CD14-positive monocyte (primary cell): ENCODE measurements at regions not wholly inside any gene's neighbourhood (a gene's known extent, or its start where the extent isn't known, plus 50 kb on each side); places are given as distances from the start of the nearest gene placed in this dataset.

ENCODE experiments used
- DNase-seq, 3 donors: peaks; one replicate each; pipeline ENCODE4 v3.0.0-alpha.2; 2011 to 2022
- H2AFZ ChIP-seq: 2 replicates; pipeline ENCODE4 v1.6.0; 2012; ENCODE audit warnings: mild to moderate bottlenecking, low read depth, low read length, inconsistent platforms; ENCODE audit not compliant: insufficient read depth, poor library complexity, severe bottlenecking
- H3K27ac ChIP-seq, 2 donors: 1 replicate in 1 of 2; 2 replicates in 1 of 2; pipeline ENCODE4 v1.5.1; 2012 to 2013; ENCODE audit warnings: low read length in 2 of 2, control low read depth in 1 of 2, inconsistent platforms in 1 of 2, low read depth in 1 of 2, mild to moderate bottlenecking in 1 of 2
- H3K27me3 ChIP-seq, 2 donors: one replicate each; pipeline versions ENCODE4 v1.6.0 to v1.6.1; 2011 to 2013; ENCODE audit warnings: low read length in 2 of 2; ENCODE audit not compliant: control insufficient read depth in 2 of 2, insufficient read depth in 2 of 2
- H3K36me3 ChIP-seq, 2 donors: replicated peaks in 1 of 2; 1 replicate in 1 of 2; 2 replicates in 1 of 2; pipeline versions ENCODE4 v1.5.1 to v1.6.1; 2012 to 2013; ENCODE audit warnings: low read length in 2 of 2, control low read depth in 1 of 2, inconsistent platforms in 1 of 2, mild to moderate bottlenecking in 1 of 2; ENCODE audit not compliant: insufficient read depth in 2 of 2, control insufficient read depth in 1 of 2
- H3K4me1 ChIP-seq, 2 donors: 1 replicate in 1 of 2; 2 replicates in 1 of 2; pipeline versions ENCODE4 v1.5.1 to v1.6.1; 2012 to 2013; ENCODE audit warnings: low read length in 2 of 2, control low read depth in 1 of 2, inconsistent platforms in 1 of 2, mild to moderate bottlenecking in 1 of 2, moderate library complexity in 1 of 2; ENCODE audit not compliant: insufficient read depth in 2 of 2, control insufficient read depth in 1 of 2
- H3K4me2 ChIP-seq: replicated peaks from 2 replicates; pipeline ENCODE3; 2012; ENCODE audit warnings: low read length, moderate library complexity, mild to moderate bottlenecking; ENCODE audit not compliant: poor library complexity, severe bottlenecking; ENCODE audit errors: extremely low read depth
- H3K4me3 ChIP-seq, 3 experiments: fragments of 200-600 bp in 1 of 3; sonication (generic) in 1 of 3; replicated peaks in 1 of 3; 1 replicate in 2 of 3; 2 replicates in 1 of 3; pipeline ENCODE4 v1.5.1; 2011 to 2013; ENCODE audit warnings: low read length in 3 of 3, mild to moderate bottlenecking in 3 of 3, control low read depth in 2 of 3, low read depth in 2 of 3, inconsistent platforms in 1 of 3, moderate library complexity in 1 of 3
- H3K79me2 ChIP-seq: 2 replicates; pipeline ENCODE4 v1.6.0; 2012; ENCODE audit warnings: mild to moderate bottlenecking, control low read depth, inconsistent platforms, low read length, moderate library complexity; ENCODE audit not compliant: insufficient read depth
- H3K9ac ChIP-seq: 2 replicates; pipeline ENCODE4 v1.6.0; 2017; ENCODE audit warnings: low read length, mild to moderate bottlenecking; ENCODE audit not compliant: insufficient read depth, poor library complexity, severe bottlenecking
- H3K9me3 ChIP-seq, 2 donors: replicated peaks in 1 of 2; 1 replicate in 1 of 2; 2 replicates in 1 of 2; pipeline versions ENCODE4 v1.5.1 to v1.6.1; 2012 to 2013; ENCODE audit warnings: low read length in 2 of 2, control low read depth in 1 of 2; ENCODE audit not compliant: control insufficient read depth in 1 of 2, insufficient read depth in 1 of 2
- H4K20me1 ChIP-seq: 2 replicates; pipeline ENCODE4 v1.6.0; 2012; ENCODE audit warnings: mild to moderate bottlenecking, low read length, control low read depth, moderate library complexity; ENCODE audit not compliant: insufficient read depth
- H3K27ac Mint-ChIP-seq, 7 donors: one replicate each; pipeline ENCODE4 v1.8.0; 2020; ENCODE audit warnings: mild to moderate bottlenecking in 7 of 7, mixed read lengths in 7 of 7, moderate library complexity in 6 of 7, inconsistent platforms in 2 of 7
- H3K27me3 Mint-ChIP-seq, 3 donors: one replicate each; pipeline ENCODE4 v1.8.0; 2021 to 2022; ENCODE audit warnings: low read depth in 3 of 3, mild to moderate bottlenecking in 3 of 3, mixed read lengths in 3 of 3, moderate library complexity in 3 of 3, inconsistent platforms in 1 of 3
- H3K36me3 Mint-ChIP-seq, 2 donors: one replicate each; pipeline ENCODE4 v1.8.0; 2020; ENCODE audit warnings: mixed read lengths in 2 of 2, inconsistent platforms in 1 of 2, mild to moderate bottlenecking in 1 of 2
- H3K4me1 Mint-ChIP-seq: one replicate; pipeline ENCODE4 v1.8.0; 2020; ENCODE audit warnings: mild to moderate bottlenecking, mixed read lengths
- H3K4me3 Mint-ChIP-seq, 2 donors: one replicate each; pipeline ENCODE4 v1.8.0; 2020; ENCODE audit warnings: mild to moderate bottlenecking in 2 of 2, mixed read lengths in 2 of 2, moderate library complexity in 1 of 2
- H3K9me3 Mint-ChIP-seq, 7 donors: one replicate each; pipeline ENCODE4 v1.8.0; 2020 to 2022; ENCODE audit warnings: mixed read lengths in 7 of 7, mild to moderate bottlenecking in 6 of 7, moderate library complexity in 6 of 7, inconsistent platforms in 2 of 7
- WGBS: methylation state at CpG from one replicate; pipeline ENCODE4 v1.1.5; 2013; ENCODE audit warnings: missing lambda C conversion rate; ENCODE audit not compliant: insufficient coverage; 5-methylcytosine and 5-hydroxymethylcytosine counted together
- intact Hi-C, 2 donors: fragments of 100-400 bp; cut with micrococcal nuclease; formaldehyde crosslinking; loops; one replicate each; pipeline versions ENCODE4 v1.15.0 to v1.15.1; 2023
- TF ChIP-seq, protein P1 (sequence below): fragments of 200-600 bp; IDR thresholded peaks from one replicate; pipeline ENCODE4 v1.8.0; 2022; ENCODE audit warnings: antibody characterized with exemption, mild to moderate bottlenecking

DNA sequence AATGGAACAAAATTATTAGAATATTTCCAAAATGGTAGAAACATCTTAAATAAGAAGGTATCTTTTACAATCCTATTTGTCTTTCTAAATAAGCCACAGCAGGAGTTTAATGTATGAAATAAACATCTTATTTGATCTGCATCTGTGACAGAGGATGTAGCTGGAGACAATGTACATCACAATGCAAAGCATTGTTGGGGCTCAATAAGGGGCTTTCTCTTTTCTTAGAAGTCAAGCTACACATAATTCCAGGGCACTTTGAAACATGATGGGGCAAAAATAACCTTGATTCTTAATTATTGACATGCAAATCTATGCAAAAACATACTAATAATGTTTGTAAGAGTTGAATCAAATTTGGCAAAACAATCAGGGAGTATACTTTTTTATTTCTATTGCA is 255.1 kb downstream of the DSC3 start:
- Mint-ChIP-seq H3K36me3 (no peaks in the 10 kb centered on the region), H3K27me3 (no peaks in the 10 kb centered on the region), H3K4me3 (no peak overlapping the region), H3K9me3 (peaks cover 3 to 20% (median 7%) of the 10 kb centered on the region in 7 donors), H3K27ac (no peak overlapping the region), H3K4me1 (no peaks in the 10 kb centered on the region)
- H3K9ac ChIP-seq, result no peak overlapping the region
- intact Hi-C loops, result no loop called here
- H3K27me3 ChIP-seq, result no peaks in the 10 kb centered on the region
- H4K20me1 ChIP-seq, result no peaks in the 10 kb centered on the region
- H3K79me2 ChIP-seq, result no peaks in the 10 kb centered on the region
- H3K4me2 ChIP-seq, result no peak overlapping the region
- H3K9me3 ChIP-seq, result peaks cover 13 to 15% of the 10 kb centered on the region in 2 donors
- H3K36me3 ChIP-seq, result no peaks in the 10 kb centered on the region
- H2AFZ ChIP-seq, result no peak overlapping the region
- no peak for DNase-seq
- H3K4me1 ChIP-seq, result no peaks in the 10 kb centered on the region
- TF ChIP-seq, protein P1, sequence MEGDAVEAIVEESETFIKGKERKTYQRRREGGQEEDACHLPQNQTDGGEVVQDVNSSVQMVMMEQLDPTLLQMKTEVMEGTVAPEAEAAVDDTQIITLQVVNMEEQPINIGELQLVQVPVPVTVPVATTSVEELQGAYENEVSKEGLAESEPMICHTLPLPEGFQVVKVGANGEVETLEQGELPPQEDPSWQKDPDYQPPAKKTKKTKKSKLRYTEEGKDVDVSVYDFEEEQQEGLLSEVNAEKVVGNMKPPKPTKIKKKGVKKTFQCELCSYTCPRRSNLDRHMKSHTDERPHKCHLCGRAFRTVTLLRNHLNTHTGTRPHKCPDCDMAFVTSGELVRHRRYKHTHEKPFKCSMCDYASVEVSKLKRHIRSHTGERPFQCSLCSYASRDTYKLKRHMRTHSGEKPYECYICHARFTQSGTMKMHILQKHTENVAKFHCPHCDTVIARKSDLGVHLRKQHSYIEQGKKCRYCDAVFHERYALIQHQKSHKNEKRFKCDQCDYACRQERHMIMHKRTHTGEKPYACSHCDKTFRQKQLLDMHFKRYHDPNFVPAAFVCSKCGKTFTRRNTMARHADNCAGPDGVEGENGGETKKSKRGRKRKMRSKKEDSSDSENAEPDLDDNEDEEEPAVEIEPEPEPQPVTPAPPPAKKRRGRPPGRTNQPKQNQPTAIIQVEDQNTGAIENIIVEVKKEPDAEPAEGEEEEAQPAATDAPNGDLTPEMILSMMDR, result no peak
- no peak overlapping the region for H3K27ac ChIP-seq
- H3K4me3 ChIP-seq, result no peak overlapping the region

- Histone ChIP-seq H2AFZ (no peak overlapping the region), H3K4me1 (no peaks in the 10 kb centered on the region), H3K9me3 (peaks cover 10 to 11% of the 10 kb centered on the region in 2 donors), H3K36me3 (no peaks in the 10 kb centered on the region), H4K20me1 (no peaks in the 10 kb centered on the region), H3K4me3 (no peak overlapping the region), H3K9ac (no peak overlapping the region), H3K4me2 (no peak overlapping the region), H3K79me2 (no peaks in the 10 kb centered on the region), H3K27me3 (no peaks in the 10 kb centered on the region), H3K27ac (no peak overlapping the region)
- H3K27me3 Mint-ChIP-seq, result no peaks in the 10 kb centered on the region
- no peak for DNase-seq
- no peaks in the 10 kb centered on the region for H3K4me1 Mint-ChIP-seq
- no peaks in the 10 kb centered on the region for H3K36me3 Mint-ChIP-seq
- TF ChIP-seq, protein P1, result no peak
- WGBS, result 100% methylated on average over 2 of the region's 2 CpGs
- H3K4me3 Mint-ChIP-seq, result no peak overlapping the region
- H3K9me3 Mint-ChIP-seq, result peaks cover 2 to 16% (median 7%) of the 10 kb centered on the region in 7 donors
- no peak overlapping the region for H3K27ac Mint-ChIP-seq
- intact Hi-C loops, result no loop called here
Measured at GRCh38 chr18:30781601-30782000, 260.9 kb downstream of the DSC3 start.
